DMS153 treated with DMSO at 0.1 percent for 48 hours (cell line): ENCODE measurements at regions not wholly inside any gene's neighbourhood (a gene's known extent, or its start where the extent isn't known, plus 50 kb on each side); places are given as distances from the start of the nearest gene placed in this dataset.

Experiments used
- DNase-seq: peaks from one replicate; lab custom pipeline; 2025; ENCODE audit not compliant: unreplicated experiment; lab: John Stamatoyannopoulos, UW

- DNase-seq = no peak
Measured at GRCh38 chr9:16304301-16304700, 566.2 kb downstream of the BNC2 start.

- DNase-seq = no peak
Measured at GRCh38 chr9:16306586-16306985, 563.9 kb downstream of the BNC2 start.

DNA sequence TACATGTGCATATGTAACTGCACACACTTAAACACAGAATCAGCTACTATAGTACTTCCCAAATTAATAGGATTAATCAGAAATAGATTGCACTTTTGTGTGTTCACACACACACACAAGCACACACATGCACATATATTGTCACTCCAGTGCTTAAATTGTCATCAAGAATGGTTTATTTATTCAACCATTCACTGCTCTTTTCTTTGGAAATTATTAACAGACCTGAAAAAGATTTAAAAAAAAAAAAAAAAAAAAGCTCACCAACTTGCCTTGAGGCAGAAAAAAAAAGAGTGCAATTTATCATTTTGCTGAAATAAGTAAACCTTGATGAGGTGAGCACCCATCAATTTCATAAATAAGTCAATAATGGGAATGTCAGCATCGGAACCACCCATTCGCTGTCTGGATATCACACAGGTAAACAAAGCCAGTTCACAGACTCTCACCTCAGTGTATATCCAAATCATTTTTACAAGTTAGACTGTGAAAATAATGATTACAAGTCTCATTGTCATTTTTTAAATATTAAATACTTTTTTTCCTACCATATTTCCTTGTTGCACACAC lies 562.8 kb downstream of the BNC2 start:
- no peak for DNase-seq

- no peak for DNase-seq
Measured at GRCh38 chr9:16308645-16309044, 561.8 kb downstream of the BNC2 start.

- no peak for DNase-seq
Measured at GRCh38 chr9:16309082-16309468, 561.4 kb downstream of the BNC2 start.

- no peak for DNase-seq
Measured at GRCh38 chr9:16309469-16310271, 560.8 kb downstream of the BNC2 start.

- DNase-seq = no peak
Measured at GRCh38 chr9:16310278-16311110, 560.0 kb downstream of the BNC2 start.

GRCh38 chr9:16312116-16312515 lies 558.4 kb downstream of the BNC2 start:
- DNase-seq = no peak

DNA sequence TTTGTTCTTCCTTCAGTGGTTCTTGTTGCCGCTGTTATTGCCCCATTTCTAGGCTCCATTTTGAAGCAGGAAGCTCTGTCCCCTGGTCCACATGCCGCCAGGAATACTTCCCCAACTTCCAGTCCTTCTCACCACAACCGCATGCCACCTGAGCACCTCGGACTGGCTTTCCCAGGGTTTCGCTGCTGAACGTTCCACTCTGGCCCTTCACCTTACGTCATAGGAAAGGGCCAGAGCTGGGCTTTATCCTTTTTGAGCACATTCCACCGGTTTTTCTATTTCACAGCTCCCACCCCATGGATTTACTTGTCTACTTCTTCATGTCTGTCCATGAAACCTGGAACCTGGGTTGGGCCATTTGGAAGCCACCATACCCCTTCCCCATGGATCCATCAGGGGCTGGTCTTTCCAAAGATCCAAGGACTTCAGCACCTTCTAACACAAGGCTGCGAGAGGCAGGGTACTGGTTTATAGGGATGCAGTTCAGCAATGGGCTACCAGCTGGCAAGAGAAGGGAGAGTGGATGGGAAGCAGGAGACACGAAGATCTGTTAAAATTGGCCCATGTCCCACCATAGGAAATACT lies 557.4 kb downstream of the BNC2 start:
- no peak for DNase-seq

DNA sequence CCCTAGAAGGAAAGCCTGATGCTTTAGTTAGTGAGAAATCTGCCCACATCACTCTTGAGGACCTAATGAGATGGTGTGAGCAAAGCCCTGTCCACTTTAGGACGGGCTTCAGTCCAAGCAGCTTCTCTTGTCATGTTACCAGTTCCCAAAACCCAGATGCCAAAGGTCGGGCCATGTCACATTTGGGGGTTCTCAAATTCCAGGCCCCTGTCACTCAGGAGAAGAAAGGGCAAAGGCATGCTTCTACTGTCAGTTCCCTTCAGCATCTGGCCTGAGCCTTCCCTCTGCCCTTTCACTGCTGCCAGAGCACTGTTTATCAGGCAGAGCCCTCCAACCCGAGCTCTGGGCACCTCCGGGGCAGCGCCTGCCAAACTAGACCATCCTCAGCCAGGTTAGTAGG lies 556.0 kb downstream of the BNC2 start:
- DNase-seq = no peak

DNA sequence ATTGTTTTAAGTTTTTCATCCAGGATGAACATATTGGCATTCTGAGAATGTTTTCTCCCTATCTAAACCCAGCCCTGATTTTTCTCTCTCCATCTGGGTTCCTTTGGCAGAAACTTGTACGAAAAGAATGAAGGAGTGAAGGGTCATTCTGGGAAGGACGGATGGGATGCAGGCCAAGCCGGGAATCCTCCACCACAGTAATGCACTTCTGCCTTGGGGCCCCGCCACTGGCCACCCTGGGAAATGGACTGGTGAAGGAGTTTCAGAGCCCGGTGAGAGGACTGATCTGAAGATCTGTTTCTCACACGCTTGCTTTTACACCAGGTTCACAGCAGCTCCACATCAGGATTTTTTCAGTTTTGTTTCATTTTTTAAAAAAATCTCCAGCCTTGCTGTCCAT lies 554.8 kb downstream of the BNC2 start:
- no peak for DNase-seq

- DNase-seq = no peak
Measured at GRCh38 chr9:16316456-16316855, 554.0 kb downstream of the BNC2 start.

DNA sequence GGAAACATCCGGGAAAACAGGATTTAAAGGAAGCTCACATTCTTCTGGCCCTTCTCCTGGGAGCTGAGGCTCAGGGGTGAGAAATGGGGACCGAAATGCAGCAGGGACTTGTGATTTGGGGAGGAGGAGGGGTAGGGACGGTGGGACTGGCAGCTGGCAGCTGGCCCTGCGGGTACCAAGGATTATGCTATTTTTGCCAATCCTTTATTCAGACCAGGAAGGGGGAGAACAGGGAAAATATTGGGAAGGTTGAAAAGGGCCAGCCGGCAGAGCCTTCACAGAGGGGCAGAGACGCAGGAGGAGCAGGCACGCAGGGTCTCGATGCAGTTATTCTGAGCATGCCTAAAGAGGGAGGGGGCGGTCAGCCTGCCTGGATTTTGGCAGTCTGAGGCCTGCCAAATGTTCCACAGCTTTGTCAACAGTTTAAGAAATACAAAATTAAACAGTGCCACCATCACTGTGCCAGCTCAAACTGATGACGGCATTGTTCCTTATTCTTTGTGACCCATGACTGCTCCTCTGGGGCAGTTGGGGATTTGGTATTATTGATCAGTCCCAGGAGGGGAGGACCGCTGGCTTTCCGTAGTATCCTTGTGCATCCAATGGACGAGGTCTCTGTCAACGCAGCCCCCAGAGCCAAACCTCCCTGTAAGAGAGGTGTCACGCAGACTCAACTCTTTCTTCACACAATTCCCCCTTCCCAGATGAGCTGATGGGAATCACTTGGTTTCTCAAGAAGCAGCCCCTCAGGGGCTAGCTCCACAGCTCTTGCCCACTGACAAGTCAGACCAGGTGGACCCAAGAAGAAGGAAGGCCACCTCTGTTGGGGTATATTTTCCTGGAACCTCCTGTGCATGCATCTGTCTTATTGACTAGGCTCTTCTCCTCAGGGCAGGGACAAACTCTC lies 553.3 kb downstream of the BNC2 start:
- no peak for DNase-seq

- DNase-seq = no peak
Measured at GRCh38 chr9:16318516-16319060, 551.9 kb downstream of the BNC2 start.

DNA sequence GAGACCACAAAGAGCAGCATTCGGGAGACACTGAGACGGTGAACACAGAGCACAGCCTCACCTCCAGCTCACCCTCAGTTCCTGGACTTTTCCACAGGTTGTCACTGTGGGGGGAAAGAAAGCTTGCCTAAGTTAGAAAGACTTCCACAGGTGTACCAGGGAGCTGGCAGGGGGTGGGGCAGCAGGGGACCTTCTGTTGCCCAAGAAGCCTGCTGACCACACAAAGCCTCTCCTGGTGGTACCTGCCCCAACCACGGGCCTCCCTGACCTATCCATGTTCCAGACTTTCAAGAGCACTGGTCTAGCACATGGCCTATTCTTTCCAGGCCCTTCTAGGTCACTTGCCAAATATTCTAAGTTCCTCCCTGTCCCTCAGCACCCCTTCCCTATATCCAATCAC lies 550.8 kb downstream of the BNC2 start:
- no peak for DNase-seq

DNA sequence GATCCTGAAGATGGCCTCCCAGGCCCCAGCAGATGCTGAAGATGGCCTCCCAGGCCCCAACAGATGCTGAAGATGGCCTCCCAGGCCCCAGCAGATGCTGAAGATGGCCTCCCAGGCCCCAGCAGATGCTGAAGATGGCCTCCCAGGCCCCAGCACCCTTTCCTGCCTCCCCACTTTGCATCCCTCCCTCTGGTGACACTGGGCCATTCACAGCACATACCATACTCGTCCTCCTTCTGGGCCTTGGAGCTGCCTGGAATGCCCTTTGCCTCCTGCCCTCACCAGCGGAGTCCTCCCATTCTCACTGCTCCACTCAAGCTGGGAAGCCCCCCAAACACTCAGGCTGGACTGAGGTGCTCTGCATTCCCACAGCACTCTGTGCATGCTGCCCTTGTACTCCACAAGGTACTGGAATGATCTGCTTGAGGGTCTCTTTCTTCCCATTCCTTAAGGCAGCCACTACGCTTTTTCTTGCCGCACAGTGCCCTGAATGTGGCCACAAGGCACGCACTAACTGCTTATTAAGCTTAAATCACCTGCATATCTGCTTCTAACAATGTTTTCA lies 550.0 kb downstream of the BNC2 start:
- DNase-seq = no peak

DNA sequence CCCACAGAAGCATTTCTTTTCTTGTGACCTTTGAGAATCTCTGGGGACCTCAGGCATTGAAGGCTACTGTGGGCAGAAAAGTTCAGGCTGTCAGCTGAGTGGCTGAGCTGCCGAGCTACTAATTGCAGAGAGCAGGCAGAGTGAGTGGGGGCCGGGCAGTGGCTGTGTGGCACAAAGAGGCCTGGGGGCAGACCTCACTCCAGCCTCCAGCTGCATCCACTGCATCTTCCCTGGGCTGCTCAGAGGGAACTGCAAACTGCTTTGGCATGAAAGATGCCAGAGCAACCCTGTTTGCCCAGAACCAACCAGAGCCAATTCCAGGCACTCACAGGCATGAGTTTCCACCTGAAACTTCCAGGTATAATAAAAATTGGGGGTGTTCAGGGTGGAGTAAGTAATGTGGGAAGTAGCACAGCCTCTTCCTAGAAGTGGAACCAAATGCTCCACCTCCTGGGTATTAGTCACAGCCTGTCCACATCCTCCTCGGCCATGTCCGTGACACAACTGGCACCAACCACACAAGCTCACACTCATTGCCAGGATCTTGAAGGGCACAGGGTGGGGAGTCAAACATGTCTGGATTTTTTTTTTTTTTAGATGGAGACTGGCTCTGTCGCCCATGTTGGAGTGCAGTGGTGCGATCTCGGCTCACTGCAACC lies 548.9 kb downstream of the BNC2 start:
- no peak for DNase-seq

- DNase-seq = no peak
Measured at GRCh38 chr9:16322849-16323248, 547.6 kb downstream of the BNC2 start.

GRCh38 chr9:16325966-16326365 lies 544.5 kb downstream of the BNC2 start:
- no peak for DNase-seq

DNA sequence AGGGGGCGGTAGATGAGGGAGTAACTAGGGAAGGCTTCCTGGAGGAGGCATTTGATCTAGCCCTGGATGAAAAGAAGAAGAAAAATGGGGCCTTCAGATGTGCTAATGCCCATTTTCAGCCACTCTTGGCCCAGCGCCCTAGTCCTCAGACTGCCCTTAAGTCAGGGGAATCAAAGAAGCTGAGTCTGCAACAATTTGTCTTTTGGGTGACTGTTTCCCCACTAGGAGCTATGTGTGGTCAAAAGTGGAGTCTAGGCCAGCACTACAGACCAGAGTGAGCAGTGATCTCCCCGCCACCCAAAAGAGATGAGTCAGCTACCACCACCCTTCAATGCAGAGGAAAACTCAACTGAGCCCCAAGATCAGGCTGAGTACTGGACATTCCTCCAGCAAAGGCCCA lies 542.1 kb downstream of the BNC2 start:
- no peak for DNase-seq
